ENCODE measurements at regions not wholly inside any gene's neighbourhood (a gene's known extent, or its start where the extent isn't known, plus 50 kb on each side); places are given as distances from the start of the nearest gene placed in this dataset.
"Not testable (repeated sequence)": the region's sequence is repeated elsewhere in the genome, so short reads cannot be mapped to it uniquely, and the experiment has no call there.

DNA sequence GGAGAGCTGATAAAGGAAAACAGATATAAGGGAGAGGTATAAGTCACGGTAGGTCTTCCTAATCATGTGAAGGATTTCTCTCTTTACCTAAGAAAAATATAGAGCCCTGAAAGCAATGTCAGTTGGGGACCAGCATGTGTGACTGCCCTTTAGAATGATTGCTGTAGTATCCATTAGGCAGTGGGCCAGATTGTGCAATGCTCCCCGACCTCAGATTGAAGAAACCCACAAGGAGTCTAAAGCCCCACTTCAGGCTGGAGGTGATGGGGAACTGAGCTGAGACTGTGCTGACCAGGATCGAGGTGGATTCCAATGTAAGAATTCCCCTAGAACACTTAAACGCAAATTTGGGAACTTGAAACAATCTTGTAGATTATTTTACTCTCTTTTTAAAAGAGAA, 614.4 kb downstream of the LIG4 start:
- no peak overlapping the region for H3K27ac ChIP-seq
- ChIA-PET POLR2A (ENCODE audit: unreplicated experiment) (no interaction called here), CTCF (interaction anchor here (0.6 kb wide), 1 partner anchor 49 kb away, joined by 3 read pairs; no protein-coding TSS in a partner anchor)
- no peak overlapping the region for H3K4me3 ChIP-seq
- H3K36me3 ChIP-seq (ENCODE audit: low read depth), result no peaks in the 10 kb centered on the region
- H3K9me2 ChIP-seq (ENCODE audit: insufficient read depth), result peaks cover 11% of the 10 kb centered on the region; the same call in 1 of the 2 replicates
- no TSS peak for BruUV-seq (replicated peaks)
- intact Hi-C loops (cut with micrococcal nuclease; ENCODE audit: unreplicated experiment), result no loop called here
- H3K4me2 ChIP-seq, result no peak overlapping the region
- H3K4me1 ChIP-seq (replicated peaks; ENCODE audit: insufficient read depth), result no peaks in the 10 kb centered on the region
- H3K79me2 ChIP-seq (ENCODE audit: low read depth), result no peaks in the 10 kb centered on the region
- TF ChIP-seq EZH2 (IDR thresholded peaks at IDR 0.05; ENCODE audit: low read depth), result no peak
- TF ChIP-seq, protein P1, sequence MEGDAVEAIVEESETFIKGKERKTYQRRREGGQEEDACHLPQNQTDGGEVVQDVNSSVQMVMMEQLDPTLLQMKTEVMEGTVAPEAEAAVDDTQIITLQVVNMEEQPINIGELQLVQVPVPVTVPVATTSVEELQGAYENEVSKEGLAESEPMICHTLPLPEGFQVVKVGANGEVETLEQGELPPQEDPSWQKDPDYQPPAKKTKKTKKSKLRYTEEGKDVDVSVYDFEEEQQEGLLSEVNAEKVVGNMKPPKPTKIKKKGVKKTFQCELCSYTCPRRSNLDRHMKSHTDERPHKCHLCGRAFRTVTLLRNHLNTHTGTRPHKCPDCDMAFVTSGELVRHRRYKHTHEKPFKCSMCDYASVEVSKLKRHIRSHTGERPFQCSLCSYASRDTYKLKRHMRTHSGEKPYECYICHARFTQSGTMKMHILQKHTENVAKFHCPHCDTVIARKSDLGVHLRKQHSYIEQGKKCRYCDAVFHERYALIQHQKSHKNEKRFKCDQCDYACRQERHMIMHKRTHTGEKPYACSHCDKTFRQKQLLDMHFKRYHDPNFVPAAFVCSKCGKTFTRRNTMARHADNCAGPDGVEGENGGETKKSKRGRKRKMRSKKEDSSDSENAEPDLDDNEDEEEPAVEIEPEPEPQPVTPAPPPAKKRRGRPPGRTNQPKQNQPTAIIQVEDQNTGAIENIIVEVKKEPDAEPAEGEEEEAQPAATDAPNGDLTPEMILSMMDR (conservative IDR thresholded peaks at IDR 0.05), result no peak
- H3K27me3 ChIP-seq (ENCODE audit: insufficient read depth, low read depth), result no peaks in the 10 kb centered on the region
- H3F3A ChIP-seq (ENCODE audit: insufficient read depth, low read depth), result no peaks in the 10 kb centered on the region
- no peaks in the 10 kb centered on the region for H4K20me1 ChIP-seq (ENCODE audit: insufficient read depth)
- no peaks in the 10 kb centered on the region for H3K9me3 ChIP-seq (ENCODE audit: insufficient read depth, low read depth)
- H2AFZ ChIP-seq, result no peak overlapping the region
- no peak for DNase-seq

DNA sequence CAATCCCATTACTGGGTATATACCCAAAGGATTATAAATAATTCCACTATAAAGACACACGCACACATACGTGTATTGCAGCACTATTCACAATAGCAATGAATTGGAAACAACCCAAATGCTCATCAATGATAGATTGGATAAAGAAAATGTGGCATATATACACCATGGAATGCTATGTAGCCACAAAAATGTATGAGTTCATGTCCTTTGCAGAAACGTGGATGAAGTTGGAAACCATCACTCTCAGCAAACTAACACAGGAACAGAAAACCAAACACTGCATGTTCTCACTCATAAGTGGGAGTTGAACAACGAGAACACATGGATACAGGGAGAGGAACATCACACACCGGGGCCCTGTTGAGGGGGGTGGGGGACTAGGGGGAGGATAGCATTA, 619.0 kb downstream of the LIG4 start:
- CTCF ChIA-PET; H3K27me3 ChIP-seq (ENCODE audit: insufficient read depth, low read depth); DNase-seq; H3K4me3 ChIP-seq; H3K79me2 ChIP-seq (ENCODE audit: low read depth); H3K27ac ChIP-seq; H3F3A ChIP-seq (ENCODE audit: insufficient read depth, low read depth); H3K36me3 ChIP-seq (ENCODE audit: low read depth); intact Hi-C loops (cut with micrococcal nuclease; ENCODE audit: unreplicated experiment); H3K9me2 ChIP-seq (ENCODE audit: insufficient read depth); H3K4me1 ChIP-seq (replicated peaks; ENCODE audit: insufficient read depth); H4K20me1 ChIP-seq (ENCODE audit: insufficient read depth); H3K4me2 ChIP-seq; H3K9me3 ChIP-seq (ENCODE audit: insufficient read depth, low read depth); H2AFZ ChIP-seq; BruUV-seq (replicated peaks); POLR2A ChIA-PET (ENCODE audit: unreplicated experiment): not testable (repeated sequence)

GRCh38 chr13:107590556-107590955, 624.8 kb downstream of the LIG4 start:
- POLR2A ChIA-PET (ENCODE audit: unreplicated experiment), result no interaction called here
- intact Hi-C loops (cut with micrococcal nuclease; ENCODE audit: unreplicated experiment), result no loop called here
- CTCF ChIA-PET, result no interaction called here
- TF ChIP-seq, protein P1 (conservative IDR thresholded peaks at IDR 0.05), result no peak
- TF ChIP-seq EZH2 (IDR thresholded peaks at IDR 0.05; ENCODE audit: low read depth), result no peak
- Histone ChIP-seq H4K20me1 (ENCODE audit: insufficient read depth) (no peaks in the 10 kb centered on the region), H3K9me2 (ENCODE audit: insufficient read depth) (0 out of 2 replicates have a peak, but pooled peaks cover 5% of the 10 kb centered on the region), H3K4me2 (no peak overlapping the region), H2AFZ (no peak overlapping the region), H3K27ac (no peak overlapping the region), H3K4me1 (replicated peaks; ENCODE audit: insufficient read depth) (no peaks in the 10 kb centered on the region), H3K27me3 (ENCODE audit: insufficient read depth, low read depth) (no peaks in the 10 kb centered on the region), H3K79me2 (ENCODE audit: low read depth) (no peaks in the 10 kb centered on the region), H3K4me3 (no peak overlapping the region), H3F3A (ENCODE audit: insufficient read depth, low read depth) (no peaks in the 10 kb centered on the region), H3K9me3 (ENCODE audit: insufficient read depth, low read depth) (0 out of 2 replicates have a peak, but pooled peaks cover 3% of the 10 kb centered on the region), H3K36me3 (ENCODE audit: low read depth) (no peaks in the 10 kb centered on the region)
- BruUV-seq (replicated peaks), result no TSS peak
- peak in 1 of 2 experiments; percentile 18 for DNase-seq

GRCh38 chr13:107587681-107588080, 627.7 kb downstream of the LIG4 start:
- DNase-seq, result peak in 1 of 2 experiments; percentile 31
- Histone ChIP-seq H2AFZ (no peak overlapping the region), H3K9me3 (ENCODE audit: insufficient read depth, low read depth) (0 out of 2 replicates have a peak, but pooled peaks cover 3% of the 10 kb centered on the region), H3K27ac (no peak overlapping the region), H3F3A (ENCODE audit: insufficient read depth, low read depth) (no peaks in the 10 kb centered on the region), H4K20me1 (ENCODE audit: insufficient read depth) (no peaks in the 10 kb centered on the region), H3K4me1 (replicated peaks; ENCODE audit: insufficient read depth) (no peaks in the 10 kb centered on the region), H3K9me2 (ENCODE audit: insufficient read depth) (0 out of 2 replicates have a peak, but pooled peaks cover 5% of the 10 kb centered on the region), H3K4me2 (no peak overlapping the region), H3K36me3 (ENCODE audit: low read depth) (no peaks in the 10 kb centered on the region), H3K4me3 (no peak overlapping the region), H3K27me3 (ENCODE audit: insufficient read depth, low read depth) (no peaks in the 10 kb centered on the region), H3K79me2 (ENCODE audit: low read depth) (no peaks in the 10 kb centered on the region)
- TF ChIP-seq, protein P1 (conservative IDR thresholded peaks at IDR 0.05), result no peak
- no peak for TF ChIP-seq EZH2 (IDR thresholded peaks at IDR 0.05; ENCODE audit: low read depth)
- POLR2A ChIA-PET (ENCODE audit: unreplicated experiment), result no interaction called here
- BruUV-seq (replicated peaks), result no TSS peak
- intact Hi-C loops (cut with micrococcal nuclease; ENCODE audit: unreplicated experiment), result no loop called here
- CTCF ChIA-PET, result no interaction called here
